Central memory CD4-positive, alpha-beta T cell (primary cell): ENCODE measurements at regions not wholly inside any gene's neighbourhood (a gene's known extent, or its start where the extent isn't known, plus 50 kb on each side); places are given as distances from the start of the nearest gene placed in this dataset.
"Not testable (repeated sequence)": the region's sequence is repeated elsewhere in the genome, so short reads cannot be mapped to it uniquely, and the experiment has no call there.

ENCODE experiments used
- DNase-seq: peaks from one replicate; pipeline ENCODE4 v3.0.0; 2022

DNA sequence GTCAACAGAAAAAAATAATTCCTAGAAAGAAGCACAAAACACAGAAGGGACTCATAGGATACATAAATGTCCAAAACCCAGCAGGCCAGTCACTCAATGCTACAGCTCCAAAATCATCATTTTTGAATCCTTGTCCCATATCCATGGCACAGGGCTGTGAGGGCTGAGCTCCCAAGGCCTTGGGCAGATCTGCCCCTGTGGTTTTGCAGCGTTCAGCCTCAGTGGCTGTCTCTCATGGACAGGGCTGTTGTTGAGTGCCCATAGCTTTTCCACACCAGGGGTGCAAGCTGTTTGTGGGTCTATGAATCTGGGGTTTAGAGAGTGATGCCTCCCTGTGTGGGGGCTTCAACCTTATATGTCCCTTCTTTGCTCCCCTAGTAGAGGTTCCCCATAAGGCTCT is 243.2 kb downstream of the CWH43 start:
- not testable (repeated sequence) for DNase-seq

DNA sequence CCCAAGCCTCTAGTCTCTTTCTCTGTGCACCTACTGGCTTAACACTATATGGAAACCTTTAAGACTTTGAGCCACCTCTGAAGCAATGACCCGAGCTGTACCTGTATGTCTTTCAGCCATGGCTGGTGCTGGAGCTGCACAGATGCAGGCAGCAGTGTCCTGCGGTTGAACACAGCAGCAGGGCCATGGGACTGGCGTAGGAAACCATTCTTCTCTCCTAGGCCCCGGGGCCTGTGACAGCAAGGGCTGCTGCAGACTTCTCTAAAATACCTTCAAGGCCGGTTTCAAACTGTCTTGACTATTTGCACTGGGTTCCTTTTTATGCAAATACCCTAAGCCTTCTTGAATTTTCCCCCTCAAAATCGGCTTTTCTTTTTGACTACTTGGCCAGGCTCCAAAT is 243.6 kb downstream of the CWH43 start:
- DNase-seq: not testable (repeated sequence)

DNA sequence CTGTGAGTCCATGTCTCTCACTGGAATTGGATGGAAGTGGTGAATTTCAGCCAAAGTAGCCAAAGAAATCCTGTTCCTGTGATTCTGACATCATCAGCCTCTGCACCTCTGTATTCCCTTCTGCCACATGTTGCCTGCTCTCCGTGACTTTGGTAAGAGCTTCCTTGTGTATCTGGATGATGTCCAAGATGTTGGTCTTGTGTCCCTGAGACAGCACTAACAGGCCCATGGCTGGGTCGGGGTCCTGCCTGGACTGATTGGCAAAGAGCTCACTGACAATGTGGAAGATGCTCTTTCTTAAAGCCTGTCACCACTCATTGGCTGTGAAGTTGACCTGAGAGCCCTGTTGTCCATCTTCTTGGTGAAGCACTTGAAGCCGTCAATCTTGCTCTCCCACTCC is 247.3 kb downstream of the CWH43 start:
- DNase-seq: not testable (repeated sequence)

DNA sequence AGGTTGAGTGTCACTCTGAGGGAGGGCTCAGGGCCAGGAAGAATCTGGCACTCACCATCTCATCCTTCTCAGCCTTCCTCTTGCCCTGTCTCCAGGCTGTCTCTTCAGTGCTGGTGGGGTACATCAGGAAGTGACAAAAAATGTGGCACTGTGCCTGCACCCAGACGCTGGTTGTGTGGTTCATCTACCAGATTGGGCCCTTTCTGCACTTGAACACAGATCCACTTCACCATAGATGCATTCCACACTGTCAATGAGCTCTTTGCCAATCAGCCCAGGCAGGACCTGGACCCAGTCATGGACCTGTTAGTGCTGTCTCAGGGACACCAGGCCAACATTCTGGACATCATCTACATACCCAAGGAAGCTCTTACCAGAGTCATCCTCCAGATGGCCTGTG is 247.7 kb downstream of the CWH43 start:
- not testable (repeated sequence) for DNase-seq

DNA sequence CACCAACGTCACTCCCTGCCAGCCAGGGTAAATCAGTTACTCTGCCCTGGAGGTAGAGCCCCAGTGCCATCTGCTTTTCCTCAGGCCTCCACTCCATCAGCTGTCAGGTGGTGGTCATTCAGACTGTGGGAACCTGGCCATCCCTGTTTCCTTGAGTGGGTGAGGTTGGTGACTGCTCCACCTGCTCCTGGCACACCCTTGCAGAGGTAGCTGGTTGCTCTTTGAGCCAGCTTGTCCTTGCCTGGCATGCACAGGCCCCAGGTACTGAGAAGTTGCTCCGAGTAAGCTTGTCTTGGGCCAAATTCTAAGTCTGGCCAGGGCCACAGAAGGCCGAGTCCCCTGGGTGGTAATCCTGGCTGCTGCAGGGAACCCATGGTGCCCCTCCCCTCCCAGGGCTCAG is 248.3 kb downstream of the CWH43 start:
- DNase-seq: not testable (repeated sequence)

DNA sequence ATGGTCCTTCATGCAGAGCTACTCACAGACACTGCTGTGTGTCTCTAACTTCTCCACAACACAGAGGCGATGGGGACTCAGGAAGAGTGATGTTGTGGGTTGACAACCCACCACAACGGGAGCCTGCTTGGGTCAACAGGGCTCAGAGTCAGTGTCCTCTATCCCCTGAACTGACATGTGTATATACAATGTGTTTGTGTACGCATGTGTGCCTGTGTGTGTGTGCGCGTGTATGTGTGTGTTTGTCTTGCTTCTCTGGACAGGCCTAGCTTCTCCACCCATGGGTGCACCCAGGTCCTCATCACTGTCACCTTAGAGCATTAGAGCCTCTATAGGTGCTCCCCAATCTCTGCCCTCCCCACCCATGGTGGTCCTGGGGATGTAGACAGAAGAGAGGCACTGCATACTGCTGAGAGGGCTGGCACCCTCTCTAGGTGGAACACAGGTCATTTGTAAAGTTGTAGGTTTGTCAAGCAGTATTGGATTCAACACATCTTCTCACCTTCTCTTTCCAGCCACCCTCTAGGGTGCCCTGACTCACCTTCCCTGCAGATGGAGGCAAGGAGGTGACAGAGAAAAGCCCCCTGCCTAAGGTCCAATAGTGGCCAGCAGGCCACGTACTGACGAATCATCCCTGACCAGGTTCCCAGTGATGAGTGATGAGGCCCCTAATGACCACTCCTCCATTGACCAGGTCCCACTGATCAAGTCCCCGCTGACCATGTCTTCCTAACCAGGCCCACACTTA is 249.5 kb downstream of the CWH43 start:
- DNase-seq: not testable (repeated sequence)

DNA sequence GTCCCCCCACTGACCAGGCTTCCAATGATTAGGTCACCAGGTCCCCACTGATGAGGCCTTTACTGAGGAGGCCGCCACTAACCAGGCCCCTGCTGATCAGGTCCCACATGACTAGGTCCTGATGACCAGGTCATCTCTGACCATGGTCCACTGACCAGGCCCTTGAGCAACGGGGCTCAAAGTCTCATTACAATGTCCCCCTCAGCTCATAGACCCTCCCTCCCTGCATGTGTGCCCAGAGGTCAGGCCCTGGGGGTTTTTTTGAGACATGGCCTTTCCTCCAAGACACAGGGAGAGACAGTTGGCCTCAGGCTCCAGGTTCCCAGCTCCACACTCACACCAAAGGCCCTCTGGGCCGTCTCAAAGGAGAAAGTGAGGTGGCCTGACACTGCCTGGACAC is 250.4 kb downstream of the CWH43 start:
- not testable (repeated sequence) for DNase-seq

DNA sequence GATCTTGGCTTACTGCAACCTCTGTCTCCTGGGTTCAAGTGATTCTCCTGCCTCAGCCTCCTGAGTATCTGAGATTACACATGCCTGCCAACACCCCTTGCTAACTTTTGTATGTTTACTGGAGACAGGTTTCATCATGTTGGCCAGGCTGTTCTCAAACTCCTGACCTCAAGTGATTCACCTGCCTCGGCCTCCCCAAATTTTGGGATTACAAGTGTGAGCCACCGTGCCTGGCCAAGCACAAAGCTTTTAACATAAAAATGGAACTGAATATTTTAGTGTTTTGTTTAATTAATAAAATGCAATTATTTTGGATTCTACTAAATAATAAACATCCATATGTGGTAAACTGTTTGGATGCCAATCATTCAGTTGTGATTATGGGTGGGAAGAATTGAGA is 255.2 kb downstream of the CWH43 start:
- DNase-seq: not testable (repeated sequence)

DNA sequence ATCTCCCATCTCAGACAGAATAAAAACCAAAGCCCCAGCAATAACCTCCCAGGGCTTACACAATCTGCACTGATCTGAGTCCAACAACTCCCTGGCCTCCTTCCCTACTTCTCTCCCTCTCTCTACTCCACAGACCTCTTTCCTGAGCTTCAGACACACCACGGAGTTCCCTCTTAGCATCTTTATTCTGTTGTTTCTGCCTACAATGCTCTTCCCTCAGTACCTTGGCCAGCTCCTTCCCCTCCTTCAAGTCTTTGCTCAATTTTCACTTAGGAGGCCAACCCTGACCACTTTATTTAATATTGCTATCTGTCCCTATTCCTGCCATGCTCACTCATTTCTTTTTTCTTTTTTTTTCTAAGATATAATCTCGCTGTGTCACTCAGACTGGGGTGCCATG is 276.7 kb downstream of the CWH43 start:
- DNase-seq: not testable (repeated sequence)

DNA sequence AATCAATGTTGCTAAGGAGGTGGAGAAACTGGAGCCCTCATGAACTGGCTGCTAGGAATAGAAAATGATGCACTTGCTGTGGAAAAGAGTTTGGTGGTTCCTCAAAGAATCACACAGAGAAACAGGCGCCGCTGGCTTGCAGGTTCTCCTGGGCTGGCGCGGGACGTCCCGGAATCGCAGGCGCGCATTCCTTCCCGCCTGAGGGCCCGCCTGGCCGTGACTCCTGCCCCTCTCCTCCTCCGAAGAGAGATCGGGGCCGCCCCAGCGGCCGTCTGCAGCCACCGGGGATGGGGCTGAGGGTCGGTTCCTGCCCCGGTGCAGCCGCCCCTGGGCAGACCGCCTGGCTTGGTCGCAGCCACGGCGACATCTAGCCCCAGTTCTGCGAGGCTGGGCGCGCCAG is 284.4 kb downstream of the CWH43 start:
- DNase-seq: not testable (repeated sequence)

DNA sequence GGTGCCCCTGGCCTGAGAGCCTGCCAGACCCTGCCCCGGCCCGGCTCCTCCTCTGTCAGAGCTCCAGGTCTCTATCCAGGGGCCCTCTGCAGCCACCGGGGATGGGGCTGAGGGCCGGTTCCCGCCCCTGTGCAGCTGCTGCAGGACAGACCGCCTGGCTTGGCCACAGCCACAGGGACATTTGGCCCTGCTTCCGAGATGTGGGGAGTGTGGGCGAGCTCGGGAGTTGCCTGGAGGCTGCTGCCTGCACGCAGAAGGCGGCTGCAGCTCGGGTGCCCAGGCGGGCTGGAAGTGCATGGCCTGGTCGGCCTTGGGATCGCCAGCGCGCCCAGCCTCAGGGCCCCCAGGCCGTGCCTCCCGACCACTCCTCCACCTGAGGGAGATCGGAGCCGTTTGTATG is 284.8 kb downstream of the CWH43 start:
- not testable (repeated sequence) for DNase-seq

DNA sequence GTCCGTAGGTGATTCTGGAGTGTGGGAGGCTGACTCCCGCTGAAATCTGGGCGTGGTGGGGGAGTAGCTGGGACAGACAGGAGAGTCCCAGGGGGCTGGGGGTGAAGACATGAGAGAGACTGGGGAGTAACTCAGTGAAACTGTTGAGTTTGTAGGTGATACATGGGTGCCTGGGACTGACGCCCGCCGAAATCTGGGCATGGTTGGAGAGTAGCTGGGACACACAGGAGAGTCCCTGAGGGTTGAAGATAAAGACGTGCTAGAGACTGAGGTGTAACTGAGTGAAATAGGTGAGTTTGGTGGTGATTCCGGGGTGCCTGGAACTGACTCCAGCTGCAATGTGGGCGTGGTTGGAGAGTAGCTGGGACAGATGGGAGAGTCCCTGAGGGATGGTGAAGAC is 299.8 kb downstream of the CWH43 start:
- DNase-seq: not testable (repeated sequence)

DNA sequence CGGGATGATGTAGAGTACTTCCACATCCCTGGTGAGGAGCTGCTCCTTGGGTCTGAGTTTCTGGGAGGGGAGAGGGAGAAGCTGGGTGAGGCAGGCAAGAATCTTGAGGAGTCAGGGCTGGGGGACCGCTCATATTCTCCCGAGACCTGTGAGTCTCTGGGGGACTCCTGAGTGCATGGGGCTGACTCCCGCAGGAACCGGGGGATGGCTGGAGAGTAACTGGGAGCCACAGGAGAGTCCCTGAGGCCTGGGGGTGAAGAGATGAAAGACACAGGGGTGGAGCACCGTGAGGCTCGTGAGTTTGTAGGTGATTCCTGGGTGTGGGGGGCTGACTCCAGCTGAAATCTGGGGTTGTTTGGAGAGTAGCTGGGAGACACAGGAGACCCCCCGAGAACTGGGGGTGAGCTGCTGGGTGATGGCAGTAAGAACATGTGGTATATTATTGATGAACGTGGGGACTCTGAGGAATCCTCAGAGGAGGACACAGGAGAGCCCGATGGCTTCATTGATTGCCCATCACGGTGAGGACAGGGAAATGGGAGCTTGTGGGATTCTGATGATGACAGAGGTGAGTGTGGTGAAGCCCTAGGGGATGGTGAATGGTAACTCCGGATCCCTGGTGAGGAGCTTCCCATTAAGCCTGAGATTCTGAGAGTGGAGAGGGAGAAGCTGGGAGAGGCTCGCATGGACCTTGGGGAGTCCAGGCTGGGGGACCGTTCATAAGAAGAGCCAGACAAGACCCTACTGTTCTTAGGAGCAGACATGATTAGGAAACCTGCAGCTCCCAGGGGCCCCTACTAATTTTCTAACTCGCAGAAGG is 301.1 kb downstream of the CWH43 start:
- DNase-seq: not testable (repeated sequence)

DNA sequence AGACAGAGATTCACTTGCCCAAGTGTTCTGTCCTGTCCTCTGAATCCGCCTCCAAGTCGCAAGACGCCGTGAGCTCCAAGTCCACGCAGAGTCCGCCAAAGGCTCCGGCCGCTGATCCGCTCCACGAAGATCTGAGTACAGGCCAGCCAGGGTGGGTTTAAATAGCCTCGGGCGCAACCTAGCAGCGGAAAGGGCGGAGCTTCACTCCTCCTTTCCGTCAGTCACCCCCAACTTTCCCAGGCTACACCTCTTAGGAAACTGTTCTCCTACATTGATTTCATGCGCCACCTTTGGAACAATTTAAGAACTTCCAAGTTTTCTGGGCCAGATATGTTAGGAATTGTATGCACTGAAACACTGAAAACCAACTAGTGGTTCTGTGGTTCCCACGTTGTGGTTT is 301.8 kb downstream of the CWH43 start:
- DNase-seq: not testable (repeated sequence)

DNA sequence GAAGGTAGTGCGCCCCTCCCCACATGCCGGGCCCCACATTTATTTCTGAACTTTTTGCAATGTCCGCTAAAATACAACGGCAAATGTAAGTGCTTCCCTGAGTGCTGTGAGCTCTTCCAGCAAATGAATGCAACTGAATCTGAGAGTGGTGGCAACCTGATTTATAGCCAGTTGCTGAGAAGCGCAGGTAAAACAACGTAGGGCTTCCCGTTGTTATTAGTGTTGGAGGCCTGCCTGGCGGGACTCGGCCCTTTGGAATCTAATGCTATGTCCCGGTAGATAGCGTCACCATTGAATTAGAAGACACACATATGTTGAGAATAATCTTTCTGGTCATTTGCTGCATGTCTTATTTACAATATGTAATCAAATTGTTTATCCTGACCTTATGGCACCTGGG is 302.7 kb downstream of the CWH43 start:
- DNase-seq: not testable (repeated sequence)

DNA sequence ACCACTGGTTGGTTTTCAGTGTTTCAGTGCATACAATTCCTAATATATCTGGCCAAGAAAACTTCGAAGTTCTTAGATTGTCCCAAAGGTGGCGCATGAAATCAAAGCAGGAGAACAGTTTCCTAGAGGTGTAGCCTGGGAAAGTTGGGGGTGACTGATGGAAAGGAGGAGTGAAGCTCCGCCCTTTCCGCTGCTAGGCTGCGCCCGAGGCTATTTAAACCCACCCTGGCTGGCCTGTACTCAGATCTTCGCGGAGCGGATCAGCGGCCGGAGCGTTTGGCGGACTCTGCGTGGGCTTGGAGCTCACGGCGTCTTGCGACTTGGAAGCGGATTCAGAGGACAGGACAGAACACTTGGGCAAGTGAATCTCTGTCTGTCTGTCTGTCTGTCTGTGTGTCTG is 328.7 kb downstream of the CWH43 start:
- not testable (repeated sequence) for DNase-seq

DNA sequence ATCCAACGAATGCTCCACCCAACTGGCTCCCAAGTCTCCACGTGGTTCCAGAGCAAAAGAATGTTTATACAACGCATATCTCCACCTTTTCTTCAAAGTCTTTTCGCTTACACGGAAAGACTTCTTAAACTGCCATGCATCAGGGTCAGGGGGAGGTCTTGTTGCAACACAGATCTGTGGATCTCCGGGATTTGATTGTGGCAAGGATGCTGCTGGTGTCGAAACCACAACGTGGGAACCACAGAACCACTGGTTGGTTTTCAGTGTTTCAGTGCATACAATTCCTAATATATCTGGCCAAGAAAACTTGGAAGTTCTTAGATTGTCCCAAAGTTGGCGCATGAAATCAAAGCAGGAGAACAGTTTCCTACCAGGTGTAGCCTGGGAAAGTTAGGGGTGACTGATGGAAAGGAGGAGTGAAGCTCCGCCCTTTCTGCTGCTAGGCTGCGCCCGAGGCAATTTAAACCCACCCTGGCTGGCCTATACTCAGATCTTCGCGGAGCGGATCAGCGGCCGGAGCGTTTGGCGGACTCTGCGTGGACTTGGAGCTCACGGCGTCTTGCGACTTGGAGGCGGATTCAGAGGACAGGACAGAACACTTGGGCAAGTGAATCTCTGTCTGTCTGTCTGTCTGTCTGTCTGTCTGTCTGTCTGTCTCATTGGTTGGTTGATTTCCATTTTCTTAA is 334.8 kb downstream of the CWH43 start:
- DNase-seq: not testable (repeated sequence)

DNA sequence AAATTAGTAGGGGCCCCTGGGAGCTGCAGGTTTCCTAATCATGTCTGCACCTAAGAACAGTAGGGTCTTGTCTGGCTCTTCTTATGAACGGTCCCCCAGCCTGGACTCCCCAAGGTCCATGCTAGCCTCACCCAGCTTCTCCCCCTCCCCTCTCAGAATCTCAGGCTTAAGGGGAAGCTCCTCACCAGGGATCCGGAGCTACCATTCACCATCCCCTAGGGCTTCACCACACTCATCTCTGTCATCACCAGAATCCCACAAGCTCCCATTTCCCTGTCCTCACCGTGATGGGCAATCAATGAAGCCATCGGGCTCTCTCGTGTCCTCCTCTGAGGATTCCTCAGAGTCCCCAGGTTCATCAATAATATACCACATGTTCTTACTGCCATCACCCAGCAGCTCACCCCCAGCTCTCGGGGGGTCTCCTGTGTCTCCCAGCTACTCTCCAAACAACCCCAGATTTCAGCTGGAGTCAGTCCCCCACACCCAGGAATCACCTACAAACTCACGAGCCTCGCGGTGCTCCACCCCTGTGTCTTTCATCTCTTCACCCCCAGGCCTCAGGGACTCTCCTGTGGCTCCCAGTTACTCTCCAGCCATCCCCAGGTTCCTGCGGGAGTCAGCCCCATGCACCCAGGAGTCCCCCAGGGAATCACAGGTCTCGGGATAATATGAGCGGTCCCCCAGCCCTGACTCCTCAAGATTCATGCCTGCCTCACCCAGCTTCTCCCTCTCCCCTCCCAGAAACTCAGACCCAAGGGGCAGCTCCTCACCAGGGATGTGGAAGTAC is 335.6 kb downstream of the CWH43 start:
- not testable (repeated sequence) for DNase-seq

DNA sequence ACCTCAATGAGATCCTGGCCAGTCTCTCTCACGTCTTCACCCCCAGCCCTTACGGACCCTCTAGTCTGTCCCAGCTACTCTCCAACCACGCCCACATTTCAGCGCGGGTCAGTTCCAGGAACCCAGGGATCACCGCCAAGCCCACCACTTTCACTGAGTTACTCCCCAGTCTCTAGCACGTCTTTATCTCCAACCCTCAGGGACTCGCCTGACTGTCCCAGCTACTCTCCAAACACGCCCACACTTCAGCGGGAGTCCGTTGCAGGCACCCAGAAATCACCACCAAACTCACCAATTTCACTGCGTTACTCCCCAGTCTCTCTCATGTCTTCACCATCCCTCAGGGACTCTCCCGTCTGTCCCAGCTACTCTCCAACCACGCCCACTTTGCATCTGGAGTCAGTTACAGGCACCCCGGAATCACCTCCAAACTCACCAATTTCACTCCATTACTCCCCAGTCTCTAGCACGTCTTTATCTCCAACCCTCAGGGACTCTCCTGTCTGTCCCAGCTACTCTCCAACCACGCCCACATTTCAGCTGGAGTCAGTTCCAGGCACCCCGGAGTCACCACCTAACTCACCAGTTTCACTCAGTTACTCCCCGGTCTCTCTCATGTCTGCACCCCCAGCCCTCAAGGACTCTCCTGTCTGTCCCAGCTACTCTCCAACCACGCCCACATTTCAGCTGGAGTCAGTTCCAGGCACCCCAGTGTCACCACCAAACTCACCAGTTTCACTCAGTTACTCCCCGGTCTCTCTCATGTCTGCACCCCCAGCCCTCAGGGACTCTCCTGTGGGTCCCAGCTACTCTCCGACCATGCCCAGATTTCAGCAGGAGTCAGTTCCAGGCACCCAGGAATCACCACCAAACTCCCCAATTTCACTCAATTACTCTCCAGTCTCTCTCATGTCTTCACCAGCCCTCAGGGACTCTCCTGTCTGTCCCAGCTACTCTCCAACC is 336.8 kb downstream of the CWH43 start:
- not testable (repeated sequence) for DNase-seq

DNA sequence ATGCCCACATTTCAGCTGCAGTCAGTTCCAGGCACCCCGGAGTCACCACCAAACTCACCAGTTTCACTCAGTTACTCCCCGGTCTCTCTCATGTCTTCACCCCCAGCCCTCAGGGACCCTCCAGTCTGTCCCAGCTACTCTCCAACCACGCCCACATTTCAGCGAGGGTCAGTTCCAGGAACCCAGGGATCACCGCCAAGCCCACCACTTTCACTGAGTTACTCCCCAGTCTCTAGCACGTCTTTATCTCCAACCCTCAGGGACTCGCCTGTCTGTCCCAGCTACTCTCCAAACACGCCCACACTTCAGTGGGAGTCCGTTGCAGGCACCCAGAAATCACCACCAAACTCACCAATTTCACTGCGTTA is 337.5 kb downstream of the CWH43 start:
- DNase-seq: not testable (repeated sequence)
